Spleen (tissue), 7 donors: ENCODE measurements at regions not wholly inside any gene's neighbourhood (a gene's known extent, or its start where the extent isn't known, plus 50 kb on each side); places are given as distances from the start of the nearest gene placed in this dataset.

ENCODE experiments used
- POLR2A ChIP-seq, 3 donors: fragments of 450-650 bp; IDR thresholded peaks; one replicate each; pipeline ENCODE4 v1.5.1; 2017; ENCODE audit warnings: antibody characterized with exemption in 3 of 3, mild to moderate bottlenecking in 1 of 3
- POLR2AphosphoS5 ChIP-seq, 3 donors: sonication (generic); formaldehyde crosslinking; IDR thresholded peaks; one replicate each; pipeline ENCODE4 v1.5.1; 2017; ENCODE audit warnings: antibody characterized with exemption in 3 of 3
- TF ChIP-seq, protein P1 (sequence below), 11 experiments: fragments of 200-600 bp in 7 of 11; fragments of 450-650 bp in 4 of 11; sonication (generic) in 4 of 11; IDR thresholded peaks in 8 of 11; conservative IDR thresholded peaks in 3 of 11; 1 replicate in 7 of 11; 2 replicates in 4 of 11; pipeline versions ENCODE4 v1.4.0 to v1.8.0; 2016 to 2021; ENCODE audit warnings: antibody characterized with exemption in 11 of 11, inconsistent platforms in 4 of 11, mild to moderate bottlenecking in 1 of 11
- donor health status: DM: no; HTN: no; CAD: no; lungs with moderate emphysema.
- donor health status: DM: no; HTN: no; CAD: no.
- donor health status: DM: no; HTN: no; CAD: no.

DNA sequence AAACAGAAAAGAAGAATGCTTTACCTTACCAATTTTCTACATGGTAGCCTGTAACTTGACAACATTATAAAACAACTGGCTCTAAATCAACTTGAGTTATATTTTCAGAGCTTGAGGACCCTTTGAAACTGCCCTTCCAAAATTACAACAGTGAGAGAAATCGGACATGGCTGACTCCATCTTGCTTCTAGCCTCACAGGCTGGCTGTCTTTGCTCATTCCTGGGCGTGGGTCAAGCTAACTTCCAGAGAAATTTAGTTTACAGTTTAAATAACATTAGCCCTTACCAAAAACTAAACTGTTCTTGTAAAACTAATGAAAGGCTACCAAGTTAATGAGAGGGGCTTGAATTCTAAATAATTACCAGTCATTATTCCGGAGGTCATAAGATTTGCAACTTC is 183.4 kb downstream of the AKR1D1 start:
- TF ChIP-seq, protein P1, sequence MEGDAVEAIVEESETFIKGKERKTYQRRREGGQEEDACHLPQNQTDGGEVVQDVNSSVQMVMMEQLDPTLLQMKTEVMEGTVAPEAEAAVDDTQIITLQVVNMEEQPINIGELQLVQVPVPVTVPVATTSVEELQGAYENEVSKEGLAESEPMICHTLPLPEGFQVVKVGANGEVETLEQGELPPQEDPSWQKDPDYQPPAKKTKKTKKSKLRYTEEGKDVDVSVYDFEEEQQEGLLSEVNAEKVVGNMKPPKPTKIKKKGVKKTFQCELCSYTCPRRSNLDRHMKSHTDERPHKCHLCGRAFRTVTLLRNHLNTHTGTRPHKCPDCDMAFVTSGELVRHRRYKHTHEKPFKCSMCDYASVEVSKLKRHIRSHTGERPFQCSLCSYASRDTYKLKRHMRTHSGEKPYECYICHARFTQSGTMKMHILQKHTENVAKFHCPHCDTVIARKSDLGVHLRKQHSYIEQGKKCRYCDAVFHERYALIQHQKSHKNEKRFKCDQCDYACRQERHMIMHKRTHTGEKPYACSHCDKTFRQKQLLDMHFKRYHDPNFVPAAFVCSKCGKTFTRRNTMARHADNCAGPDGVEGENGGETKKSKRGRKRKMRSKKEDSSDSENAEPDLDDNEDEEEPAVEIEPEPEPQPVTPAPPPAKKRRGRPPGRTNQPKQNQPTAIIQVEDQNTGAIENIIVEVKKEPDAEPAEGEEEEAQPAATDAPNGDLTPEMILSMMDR (IDR thresholded peaks at IDR 0.05 in 8 of 11, conservative IDR thresholded peaks at IDR 0.05 in 3 of 11): no peak
- TF ChIP-seq POLR2A (IDR thresholded peaks at IDR 0.05) (no peak), POLR2AphosphoS5 (IDR thresholded peaks at IDR 0.05) (no peak)
